Erythroblast (primary cell): ENCODE measurements at regions not wholly inside any gene's neighbourhood (a gene's known extent, or its start where the extent isn't known, plus 50 kb on each side); places are given as distances from the start of the nearest gene placed in this dataset.

Source experiments
- DNase-seq, 2 experiments: peaks; one replicate each; lab custom pipeline; 2025; lab: John Stamatoyannopoulos, UW
- GATA1 ChIP-seq: IDR thresholded peaks from 2 replicates; pipeline ENCODE4 v1.6.1; 2011; ENCODE audit warnings: low read depth, mild to moderate bottlenecking, control low read depth, low read length, moderate library complexity
- POLR2A ChIP-seq: IDR thresholded peaks from 2 replicates; pipeline ENCODE4 v1.6.1; 2011; ENCODE audit warnings: mild to moderate bottlenecking, low read length

- TF ChIP-seq POLR2A (no peak), GATA1 (no peak)
- no peak for DNase-seq
These were observed 163.6 kb downstream of the BRMS1L start for GRCh38 chr14:35989736-35990135.

GRCh38 chr14:35988972-35989690 is 163.0 kb downstream of the BRMS1L start:
- TF ChIP-seq GATA1 (no peak), POLR2A (no peak)
- DNase-seq = no peak

- no peak for DNase-seq
- no peak for TF ChIP-seq POLR2A
- TF ChIP-seq GATA1 = no peak
These were observed 162.4 kb downstream of the BRMS1L start for GRCh38 chr14:35988550-35988949.

GRCh38 chr14:35987731-35988130 is 161.6 kb downstream of the BRMS1L start:
- TF ChIP-seq POLR2A = no peak
- TF ChIP-seq GATA1 = no peak
- DNase-seq = no peak

- DNase-seq = no peak
- TF ChIP-seq POLR2A (no peak), GATA1 (no peak)
These were observed 160.1 kb downstream of the BRMS1L start for GRCh38 chr14:35986219-35986573.

GRCh38 chr14:35985474-35986218 is 159.5 kb downstream of the BRMS1L start:
- DNase-seq = no peak
- TF ChIP-seq POLR2A (no peak), GATA1 (no peak)

GRCh38 chr14:35979531-35979930 is 153.4 kb downstream of the BRMS1L start:
- TF ChIP-seq GATA1 (no peak), POLR2A (no peak)
- no peak for DNase-seq

- TF ChIP-seq POLR2A = no peak
- no peak for TF ChIP-seq GATA1
- DNase-seq = no peak
These were observed 152.4 kb downstream of the BRMS1L start for GRCh38 chr14:35978561-35978960.

GRCh38 chr14:35975814-35976213 is 149.7 kb downstream of the BRMS1L start:
- DNase-seq = no peak
- no peak for TF ChIP-seq POLR2A
- no peak for TF ChIP-seq GATA1

GRCh38 chr14:35973770-35974169 is 147.6 kb downstream of the BRMS1L start:
- no peak for DNase-seq
- TF ChIP-seq POLR2A = no peak
- no peak for TF ChIP-seq GATA1

- TF ChIP-seq POLR2A (no peak), GATA1 (no peak)
- no peak for DNase-seq
These were observed 146.0 kb downstream of the BRMS1L start for GRCh38 chr14:35971965-35972630.

GRCh38 chr14:35969310-35969709 is 143.2 kb downstream of the BRMS1L start:
- no peak for DNase-seq
- no peak for TF ChIP-seq POLR2A

- no peak for TF ChIP-seq POLR2A
- no peak for TF ChIP-seq GATA1
- no peak for DNase-seq
These were observed 139.3 kb downstream of the BRMS1L start for GRCh38 chr14:35965400-35965799.

GRCh38 chr14:35964697-35965286 is 138.7 kb downstream of the BRMS1L start:
- no peak for DNase-seq
- TF ChIP-seq POLR2A (no peak), GATA1 (no peak)
